Duodenal mucosa (tissue), 2 donors: ENCODE measurements at regions not wholly inside any gene's neighbourhood (a gene's known extent, or its start where the extent isn't known, plus 50 kb on each side); places are given as distances from the start of the nearest gene placed in this dataset.

ENCODE experiments used
- H3K27ac ChIP-seq: one replicate; pipeline ENCODE4 v1.7.0; 2013; ENCODE audit warnings: low read depth, low read length
- H3K27me3 ChIP-seq, 2 donors: one replicate each; pipeline ENCODE4 v1.7.0; 2013; ENCODE audit warnings: low read length in 2 of 2, control low read depth in 1 of 2; ENCODE audit not compliant: insufficient read depth in 2 of 2, control insufficient read depth in 1 of 2
- H3K36me3 ChIP-seq, 2 donors: one replicate each; pipeline ENCODE4 v1.7.0; 2013; ENCODE audit warnings: low read length in 2 of 2, control low read depth in 1 of 2; ENCODE audit not compliant: insufficient read depth in 2 of 2, control insufficient read depth in 1 of 2
- H3K4me1 ChIP-seq, 2 donors: one replicate each; pipeline ENCODE4 v1.7.0; 2013; ENCODE audit warnings: low read length in 2 of 2, control low read depth in 1 of 2; ENCODE audit not compliant: insufficient read depth in 2 of 2, control insufficient read depth in 1 of 2
- H3K4me3 ChIP-seq, 2 donors: one replicate each; pipeline ENCODE4 v1.7.0; 2013; ENCODE audit warnings: low read length in 2 of 2, low read depth in 1 of 2
- H3K9ac ChIP-seq, 2 donors: one replicate each; pipeline ENCODE4 v1.7.0; 2013; ENCODE audit warnings: low read length in 2 of 2, low read depth in 1 of 2
- H3K9me3 ChIP-seq, 2 donors: one replicate each; pipeline ENCODE4 v1.7.0; 2013; ENCODE audit warnings: low read length in 2 of 2, control low read depth in 1 of 2; ENCODE audit not compliant: control insufficient read depth in 1 of 2

- no peak overlapping the region for H3K9ac ChIP-seq
- H3K27me3 ChIP-seq: no peaks in the 10 kb centered on the region
- H3K4me1 ChIP-seq: no peaks in the 10 kb centered on the region
- no peak overlapping the region for H3K4me3 ChIP-seq
- no peaks in the 10 kb centered on the region for H3K9me3 ChIP-seq
- H3K27ac ChIP-seq: no peak overlapping the region
- H3K36me3 ChIP-seq: no peaks in the 10 kb centered on the region
Measured at GRCh38 chr3:115323380-115323779, 176.3 kb upstream of the ZBTB20 start.

DNA sequence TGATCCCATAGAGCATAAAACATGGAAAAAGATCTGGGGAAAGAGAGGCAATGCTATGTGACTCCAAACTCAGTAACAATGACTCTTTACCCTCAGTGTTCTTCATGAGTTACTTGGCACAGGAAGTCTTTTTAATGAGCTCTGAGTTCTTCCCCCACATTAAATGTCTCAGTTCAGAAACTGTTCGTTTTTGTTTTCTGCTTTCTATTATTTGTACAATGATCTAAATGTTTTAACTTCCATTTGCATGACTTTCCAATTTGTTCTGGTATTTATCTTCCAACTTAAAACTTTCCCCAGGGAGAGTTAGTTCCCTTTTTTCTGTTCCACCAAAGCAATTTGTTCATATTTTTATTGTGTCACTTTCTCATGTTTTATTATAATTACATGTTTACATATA is 177.0 kb upstream of the ZBTB20 start:
- Histone ChIP-seq H3K27me3 (no peaks in the 10 kb centered on the region), H3K4me1 (no peaks in the 10 kb centered on the region), H3K9me3 (no peaks in the 10 kb centered on the region), H3K9ac (no peak overlapping the region), H3K36me3 (no peaks in the 10 kb centered on the region), H3K4me3 (no peak overlapping the region), H3K27ac (no peak overlapping the region)

- Histone ChIP-seq H3K9me3 (no peaks in the 10 kb centered on the region), H3K27ac (no peak overlapping the region), H3K4me3 (no peak overlapping the region), H3K27me3 (no peaks in the 10 kb centered on the region), H3K9ac (no peak overlapping the region), H3K36me3 (no peaks in the 10 kb centered on the region), H3K4me1 (no peaks in the 10 kb centered on the region)
Measured at GRCh38 chr3:115325539-115325938, 178.5 kb upstream of the ZBTB20 start.

DNA sequence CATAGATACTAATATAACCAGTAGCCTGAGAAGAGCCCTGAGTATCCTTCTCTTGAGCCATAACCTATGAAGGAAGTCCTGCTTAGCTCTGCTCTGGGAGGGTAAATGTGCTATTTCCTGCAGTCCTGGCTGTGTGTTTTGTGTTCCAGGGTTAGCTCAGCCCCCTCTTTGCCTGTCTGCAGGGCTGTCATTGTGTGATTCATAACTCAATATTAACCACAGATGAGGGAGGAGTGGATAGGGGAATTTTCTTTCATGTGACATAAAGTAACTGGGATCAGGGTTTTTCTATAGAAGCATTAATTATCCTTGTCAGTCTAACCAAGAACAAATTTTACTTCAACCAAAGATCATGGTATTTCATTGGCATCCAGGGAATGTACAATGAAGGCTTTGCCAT is 183.3 kb upstream of the ZBTB20 start:
- no peaks in the 10 kb centered on the region for H3K9me3 ChIP-seq
- no peaks in the 10 kb centered on the region for H3K4me1 ChIP-seq
- no peak overlapping the region for H3K27ac ChIP-seq
- no peaks in the 10 kb centered on the region for H3K27me3 ChIP-seq
- H3K36me3 ChIP-seq: no peaks in the 10 kb centered on the region
- H3K9ac ChIP-seq: no peak overlapping the region
- H3K4me3 ChIP-seq: no peak overlapping the region

DNA sequence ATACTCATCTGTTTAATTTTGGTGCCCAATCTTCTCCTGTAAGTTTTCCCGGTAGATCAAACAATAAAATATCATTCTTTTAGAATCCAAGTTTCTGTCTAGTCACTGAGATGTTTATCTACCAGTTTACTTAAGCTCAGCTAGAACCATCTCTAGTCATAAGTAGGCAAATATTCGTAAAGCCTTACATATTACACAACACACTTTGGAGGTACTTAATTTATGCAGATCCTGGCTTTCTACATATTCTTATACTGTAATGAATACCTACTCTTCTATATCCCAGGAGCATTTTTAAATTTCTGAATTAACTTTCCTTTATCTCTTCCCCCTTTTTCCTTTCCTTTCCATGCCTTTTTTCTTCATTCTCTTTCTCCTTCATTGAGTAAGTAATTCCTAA is 185.9 kb upstream of the ZBTB20 start:
- Histone ChIP-seq H3K9ac (no peak overlapping the region), H3K9me3 (no peaks in the 10 kb centered on the region), H3K4me3 (no peak overlapping the region), H3K36me3 (no peaks in the 10 kb centered on the region), H3K27me3 (no peaks in the 10 kb centered on the region), H3K27ac (no peak overlapping the region), H3K4me1 (no peaks in the 10 kb centered on the region)

GRCh38 chr3:115336836-115337235 is 189.7 kb upstream of the ZBTB20 start:
- no peaks in the 10 kb centered on the region for H3K9me3 ChIP-seq
- no peak overlapping the region for H3K4me3 ChIP-seq
- no peaks in the 10 kb centered on the region for H3K36me3 ChIP-seq
- H3K9ac ChIP-seq: no peak overlapping the region
- no peaks in the 10 kb centered on the region for H3K27me3 ChIP-seq
- no peak overlapping the region for H3K27ac ChIP-seq
- no peaks in the 10 kb centered on the region for H3K4me1 ChIP-seq

DNA sequence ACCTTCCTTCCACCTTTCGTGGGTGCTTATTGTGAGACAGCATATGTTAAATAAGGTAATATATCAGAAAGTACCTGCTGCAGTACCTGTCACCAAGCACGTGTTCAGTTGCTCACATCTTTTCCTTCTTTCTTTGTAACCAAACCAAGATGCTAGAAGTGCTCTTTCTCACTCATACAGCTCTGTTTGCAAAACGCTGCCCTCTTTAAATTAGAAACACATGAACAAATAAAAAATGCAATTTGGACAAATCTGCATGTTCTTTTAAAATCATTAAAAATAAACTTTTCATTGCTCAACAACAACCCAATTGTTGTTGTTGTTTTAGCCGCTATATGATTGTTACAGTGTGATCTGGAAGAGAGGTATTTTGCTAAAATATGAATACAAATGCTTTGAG is 193.5 kb upstream of the ZBTB20 start:
- Histone ChIP-seq H3K9ac (no peak overlapping the region), H3K27ac (no peak overlapping the region), H3K36me3 (no peaks in the 10 kb centered on the region), H3K9me3 (no peaks in the 10 kb centered on the region), H3K4me3 (no peak overlapping the region), H3K27me3 (no peaks in the 10 kb centered on the region), H3K4me1 (no peaks in the 10 kb centered on the region)

GRCh38 chr3:115341208-115341607 is 194.1 kb upstream of the ZBTB20 start:
- Histone ChIP-seq H3K4me3 (no peak overlapping the region), H3K9me3 (no peaks in the 10 kb centered on the region), H3K4me1 (no peaks in the 10 kb centered on the region), H3K27me3 (no peaks in the 10 kb centered on the region), H3K36me3 (no peaks in the 10 kb centered on the region), H3K9ac (no peak overlapping the region), H3K27ac (no peak overlapping the region)

- no peaks in the 10 kb centered on the region for H3K9me3 ChIP-seq
Measured at GRCh38 chr3:115347737-115348136, 200.6 kb upstream of the ZBTB20 start.

DNA sequence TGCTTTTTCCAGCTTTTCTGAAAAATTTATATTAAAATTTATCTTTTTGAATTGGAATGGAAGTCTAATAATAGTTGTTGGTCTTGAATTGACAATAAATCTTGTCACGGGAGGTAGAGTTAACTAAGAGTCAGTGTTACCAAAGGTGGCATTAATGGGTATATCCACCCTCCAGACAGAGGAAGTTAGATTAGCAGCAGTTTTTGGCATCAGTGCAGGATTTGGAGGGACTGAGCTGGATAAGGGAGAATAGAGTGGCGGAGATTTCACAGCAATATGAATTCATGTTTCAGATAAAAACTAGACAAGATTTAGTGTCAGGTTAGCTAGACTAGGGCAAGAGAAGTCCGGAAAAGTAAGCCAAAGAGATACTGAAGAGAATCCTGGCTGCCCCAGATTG is 201.3 kb upstream of the ZBTB20 start:
- no peaks in the 10 kb centered on the region for H3K4me1 ChIP-seq
- no peak overlapping the region for H3K27ac ChIP-seq
- H3K9me3 ChIP-seq: no peaks in the 10 kb centered on the region
- no peak overlapping the region for H3K9ac ChIP-seq
- H3K4me3 ChIP-seq: no peak overlapping the region
- H3K27me3 ChIP-seq: no peaks in the 10 kb centered on the region
- H3K36me3 ChIP-seq: no peaks in the 10 kb centered on the region

More at GRCh38 chr3:115347737-115348136, 200.6 kb upstream of the ZBTB20 start:
- no peaks in the 10 kb centered on the region for H3K4me1 ChIP-seq
- no peak overlapping the region for H3K27ac ChIP-seq
- no peak overlapping the region for H3K9ac ChIP-seq
- no peaks in the 10 kb centered on the region for H3K27me3 ChIP-seq
- no peaks in the 10 kb centered on the region for H3K36me3 ChIP-seq
- no peak overlapping the region for H3K4me3 ChIP-seq
